K562 (cell line): ENCODE measurements at regions not wholly inside any gene's neighbourhood (a gene's known extent, or its start where the extent isn't known, plus 50 kb on each side); places are given as distances from the start of the nearest gene placed in this dataset.

Experiments used
- FOXK2 ChIP-seq, 2 experiments: fragments of 450-650 bp; IDR thresholded peaks in 1 of 2; conservative IDR thresholded peaks in 1 of 2; 2 replicates each; pipeline ENCODE4 v1.6.1; 2016; ENCODE audit warnings: low read depth in 2 of 2, mild to moderate bottlenecking in 1 of 2
- KHSRP ChIP-seq: fragments of 450-650 bp; IDR thresholded peaks from 2 replicates; pipeline ENCODE4 v1.6.1; 2017
- KLF10 ChIP-seq: fragments of 250-450 bp; sonication (Bioruptor Pico); IDR thresholded peaks from 2 replicates; pipeline ENCODE4 v1.6.1; 2021; ENCODE audit warnings: matching md5 sums
- POU5F1 ChIP-seq: fragments of 150-350 bp; IDR thresholded peaks from 2 replicates; pipeline ENCODE4 v1.6.1; 2014; ENCODE audit warnings: borderline replicate concordance, low read length, low read depth, mild to moderate bottlenecking; ENCODE audit not compliant: partially characterized antibody
- U2AF2 ChIP-seq: fragments of 200-400 bp; formaldehyde crosslinking; optimal IDR thresholded peaks from 2 replicates; pipeline ENCODE3; 2017; ENCODE audit warnings: low read depth, mild to moderate bottlenecking, low read length
- ZNF23 ChIP-seq: fragments of 250-450 bp; sonication (Bioruptor Pico); IDR thresholded peaks from 2 replicates; pipeline ENCODE4 v1.4.0; 2020; ENCODE audit warnings: mild to moderate bottlenecking
- ZNF324 ChIP-seq: fragments of 250-450 bp; sonication (Bioruptor Pico); IDR thresholded peaks from 2 replicates; pipeline ENCODE4 v1.4.0; 2020; ENCODE audit warnings: mild to moderate bottlenecking
- TF ChIP-seq, protein P1 (sequence below), 2 experiments: fragments of 450-650 bp; formaldehyde crosslinking in 1 of 2; IDR thresholded peaks; 2 replicates each; pipeline versions ENCODE4 v1.4.0 to v1.6.1; 2014 to 2020; ENCODE audit warnings: mild to moderate bottlenecking in 2 of 2, borderline replicate concordance in 1 of 2, low read depth in 1 of 2
- TF ChIP-seq, protein P2 (sequence below): sonication (generic); formaldehyde crosslinking; IDR thresholded peaks from 2 replicates; pipeline ENCODE4 v1.8.0; 2022; ENCODE audit warnings: missing genetic modification reagents, mild to moderate bottlenecking, borderline replicate concordance
- TF ChIP-seq, protein P3 (sequence below): IDR thresholded peaks from 3 replicates; pipeline ENCODE4 v1.6.1; 2011; ENCODE audit warnings: borderline replicate concordance, mild to moderate bottlenecking, moderate library complexity; ENCODE audit not compliant: insufficient read length; ENCODE audit errors: extremely low read depth
- TF ChIP-seq, protein P4 (sequence below): sonication (generic); formaldehyde crosslinking; IDR thresholded peaks from 2 replicates; pipeline ENCODE4 v1.8.0; 2022; ENCODE audit warnings: mild to moderate bottlenecking, missing genetic modification reagents, borderline replicate concordance
- TF ChIP-seq, protein P5 (sequence below): IDR thresholded peaks from 2 replicates; pipeline ENCODE4 v1.6.1; 2011; ENCODE audit not compliant: insufficient read length; ENCODE audit errors: extremely low read depth

DNA sequence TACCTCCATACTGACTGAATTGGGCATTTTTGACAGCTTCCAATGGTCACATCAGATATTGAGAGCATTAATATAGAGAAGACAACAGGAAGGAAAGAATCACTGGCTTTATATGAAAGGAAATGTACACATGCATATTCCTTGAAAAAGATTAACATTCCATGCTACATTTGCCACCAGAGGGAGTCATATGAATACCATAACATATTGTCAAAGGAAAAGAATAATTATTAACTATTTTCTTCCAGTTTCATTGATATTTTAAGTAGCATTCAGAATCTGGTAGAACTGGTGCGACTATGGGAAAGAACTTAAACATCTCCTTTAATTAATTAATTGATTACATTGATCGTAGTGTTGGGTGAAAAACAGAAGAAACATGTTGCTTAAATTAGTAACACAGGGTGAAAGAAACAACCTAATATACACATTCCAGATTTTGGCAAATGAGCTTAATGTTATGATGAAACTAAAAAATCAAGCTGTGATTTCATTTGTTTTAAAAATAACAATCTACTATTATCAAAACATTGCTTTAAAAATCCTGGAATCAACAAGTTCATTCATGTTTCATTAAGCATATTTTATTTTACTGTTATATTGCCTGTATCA is 71.5 kb downstream of the GPR85 start (continued):
- TF ChIP-seq, protein P1, sequence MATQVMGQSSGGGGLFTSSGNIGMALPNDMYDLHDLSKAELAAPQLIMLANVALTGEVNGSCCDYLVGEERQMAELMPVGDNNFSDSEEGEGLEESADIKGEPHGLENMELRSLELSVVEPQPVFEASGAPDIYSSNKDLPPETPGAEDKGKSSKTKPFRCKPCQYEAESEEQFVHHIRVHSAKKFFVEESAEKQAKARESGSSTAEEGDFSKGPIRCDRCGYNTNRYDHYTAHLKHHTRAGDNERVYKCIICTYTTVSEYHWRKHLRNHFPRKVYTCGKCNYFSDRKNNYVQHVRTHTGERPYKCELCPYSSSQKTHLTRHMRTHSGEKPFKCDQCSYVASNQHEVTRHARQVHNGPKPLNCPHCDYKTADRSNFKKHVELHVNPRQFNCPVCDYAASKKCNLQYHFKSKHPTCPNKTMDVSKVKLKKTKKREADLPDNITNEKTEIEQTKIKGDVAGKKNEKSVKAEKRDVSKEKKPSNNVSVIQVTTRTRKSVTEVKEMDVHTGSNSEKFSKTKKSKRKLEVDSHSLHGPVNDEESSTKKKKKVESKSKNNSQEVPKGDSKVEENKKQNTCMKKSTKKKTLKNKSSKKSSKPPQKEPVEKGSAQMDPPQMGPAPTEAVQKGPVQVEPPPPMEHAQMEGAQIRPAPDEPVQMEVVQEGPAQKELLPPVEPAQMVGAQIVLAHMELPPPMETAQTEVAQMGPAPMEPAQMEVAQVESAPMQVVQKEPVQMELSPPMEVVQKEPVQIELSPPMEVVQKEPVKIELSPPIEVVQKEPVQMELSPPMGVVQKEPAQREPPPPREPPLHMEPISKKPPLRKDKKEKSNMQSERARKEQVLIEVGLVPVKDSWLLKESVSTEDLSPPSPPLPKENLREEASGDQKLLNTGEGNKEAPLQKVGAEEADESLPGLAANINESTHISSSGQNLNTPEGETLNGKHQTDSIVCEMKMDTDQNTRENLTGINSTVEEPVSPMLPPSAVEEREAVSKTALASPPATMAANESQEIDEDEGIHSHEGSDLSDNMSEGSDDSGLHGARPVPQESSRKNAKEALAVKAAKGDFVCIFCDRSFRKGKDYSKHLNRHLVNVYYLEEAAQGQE (IDR thresholded peaks at IDR 0.05; ENCODE audit: borderline replicate concordance): peak; percentile 89
- TF ChIP-seq, protein P1 (CRISPR knock-in tag; IDR thresholded peaks at IDR 0.05; ENCODE audit: low read depth): no peak
- TF ChIP-seq POU5F1 (no peak), U2AF2 (no peak), KLF10 (CRISPR knock-in tag) (no peak), FOXK2 (conservative IDR thresholded peaks at IDR 0.05 in 1 of 2, IDR thresholded peaks at IDR 0.05 in 1 of 2; ENCODE audit: low read depth in 2 of 2) (peak; percentile 49; a peak in 2 of 4 replicates), KHSRP (0 out of 2 replicates have a peak, but pooled peaks have one; percentile 5), ZNF23 (CRISPR knock-in tag) (no peak), ZNF324 (CRISPR knock-in tag) (0 out of 2 replicates have a peak, but pooled peaks have one; percentile 15)
- TF ChIP-seq, protein P2, sequence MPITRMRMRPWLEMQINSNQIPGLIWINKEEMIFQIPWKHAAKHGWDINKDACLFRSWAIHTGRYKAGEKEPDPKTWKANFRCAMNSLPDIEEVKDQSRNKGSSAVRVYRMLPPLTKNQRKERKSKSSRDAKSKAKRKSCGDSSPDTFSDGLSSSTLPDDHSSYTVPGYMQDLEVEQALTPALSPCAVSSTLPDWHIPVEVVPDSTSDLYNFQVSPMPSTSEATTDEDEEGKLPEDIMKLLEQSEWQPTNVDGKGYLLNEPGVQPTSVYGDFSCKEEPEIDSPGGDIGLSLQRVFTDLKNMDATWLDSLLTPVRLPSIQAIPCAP: no peak
- TF ChIP-seq, protein P3, sequence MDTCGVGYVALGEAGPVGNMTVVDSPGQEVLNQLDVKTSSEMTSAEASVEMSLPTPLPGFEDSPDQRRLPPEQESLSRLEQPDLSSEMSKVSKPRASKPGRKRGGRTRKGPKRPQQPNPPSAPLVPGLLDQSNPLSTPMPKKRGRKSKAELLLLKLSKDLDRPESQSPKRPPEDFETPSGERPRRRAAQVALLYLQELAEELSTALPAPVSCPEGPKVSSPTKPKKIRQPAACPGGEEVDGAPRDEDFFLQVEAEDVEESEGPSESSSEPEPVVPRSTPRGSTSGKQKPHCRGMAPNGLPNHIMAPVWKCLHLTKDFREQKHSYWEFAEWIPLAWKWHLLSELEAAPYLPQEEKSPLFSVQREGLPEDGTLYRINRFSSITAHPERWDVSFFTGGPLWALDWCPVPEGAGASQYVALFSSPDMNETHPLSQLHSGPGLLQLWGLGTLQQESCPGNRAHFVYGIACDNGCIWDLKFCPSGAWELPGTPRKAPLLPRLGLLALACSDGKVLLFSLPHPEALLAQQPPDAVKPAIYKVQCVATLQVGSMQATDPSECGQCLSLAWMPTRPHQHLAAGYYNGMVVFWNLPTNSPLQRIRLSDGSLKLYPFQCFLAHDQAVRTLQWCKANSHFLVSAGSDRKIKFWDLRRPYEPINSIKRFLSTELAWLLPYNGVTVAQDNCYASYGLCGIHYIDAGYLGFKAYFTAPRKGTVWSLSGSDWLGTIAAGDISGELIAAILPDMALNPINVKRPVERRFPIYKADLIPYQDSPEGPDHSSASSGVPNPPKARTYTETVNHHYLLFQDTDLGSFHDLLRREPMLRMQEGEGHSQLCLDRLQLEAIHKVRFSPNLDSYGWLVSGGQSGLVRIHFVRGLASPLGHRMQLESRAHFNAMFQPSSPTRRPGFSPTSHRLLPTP: no peak
- TF ChIP-seq, protein P4, sequence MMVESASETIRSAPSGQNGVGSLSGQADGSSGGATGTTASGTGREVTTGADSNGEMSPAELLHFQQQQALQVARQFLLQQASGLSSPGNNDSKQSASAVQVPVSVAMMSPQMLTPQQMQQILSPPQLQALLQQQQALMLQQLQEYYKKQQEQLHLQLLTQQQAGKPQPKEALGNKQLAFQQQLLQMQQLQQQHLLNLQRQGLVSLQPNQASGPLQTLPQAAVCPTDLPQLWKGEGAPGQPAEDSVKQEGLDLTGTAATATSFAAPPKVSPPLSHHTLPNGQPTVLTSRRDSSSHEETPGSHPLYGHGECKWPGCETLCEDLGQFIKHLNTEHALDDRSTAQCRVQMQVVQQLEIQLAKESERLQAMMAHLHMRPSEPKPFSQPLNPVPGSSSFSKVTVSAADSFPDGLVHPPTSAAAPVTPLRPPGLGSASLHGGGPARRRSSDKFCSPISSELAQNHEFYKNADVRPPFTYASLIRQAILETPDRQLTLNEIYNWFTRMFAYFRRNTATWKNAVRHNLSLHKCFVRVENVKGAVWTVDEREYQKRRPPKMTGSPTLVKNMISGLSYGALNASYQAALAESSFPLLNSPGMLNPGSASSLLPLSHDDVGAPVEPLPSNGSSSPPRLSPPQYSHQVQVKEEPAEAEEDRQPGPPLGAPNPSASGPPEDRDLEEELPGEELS (CRISPR knock-in tag): no peak
- TF ChIP-seq, protein P5, sequence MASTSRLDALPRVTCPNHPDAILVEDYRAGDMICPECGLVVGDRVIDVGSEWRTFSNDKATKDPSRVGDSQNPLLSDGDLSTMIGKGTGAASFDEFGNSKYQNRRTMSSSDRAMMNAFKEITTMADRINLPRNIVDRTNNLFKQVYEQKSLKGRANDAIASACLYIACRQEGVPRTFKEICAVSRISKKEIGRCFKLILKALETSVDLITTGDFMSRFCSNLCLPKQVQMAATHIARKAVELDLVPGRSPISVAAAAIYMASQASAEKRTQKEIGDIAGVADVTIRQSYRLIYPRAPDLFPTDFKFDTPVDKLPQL: no peak
- TF ChIP-seq, all 486 proteins: peak for 9
